Left lobe of liver (tissue), 2 donors: ENCODE measurements at regions not wholly inside any gene's neighbourhood (a gene's known extent, or its start where the extent isn't known, plus 50 kb on each side); places are given as distances from the start of the nearest gene placed in this dataset.
"Not testable (repeated sequence)": the region's sequence is repeated elsewhere in the genome, so short reads cannot be mapped to it uniquely, and the experiment has no call there.

Source experiments
- ATAC-seq: fragments of 200-7000 bp; cut with Tn5 transposase; one replicate; pipeline ENCODE4 v1.9.1; 2020; ENCODE audit warnings: mild to moderate bottlenecking, moderate library complexity
- DNase-seq: peaks from one replicate; pipeline ENCODE4 v3.0.0-alpha.2; 2020; ENCODE audit warnings: low spot score
- donor health status: DM: no; HTN: no; CAD: no; lungs with moderate emphysema.
- donor health status: DM: no; HTN: yes; CAD: no.

GRCh38 chr2:83808878-83809277 is 650.2 kb downstream of the SUCLG1 start:
- ATAC-seq (no peak), DNase-seq (no peak)

- ATAC-seq (no peak), DNase-seq (no peak)
Measured at GRCh38 chr2:83802604-83803003, 656.5 kb downstream of the SUCLG1 start.

DNA sequence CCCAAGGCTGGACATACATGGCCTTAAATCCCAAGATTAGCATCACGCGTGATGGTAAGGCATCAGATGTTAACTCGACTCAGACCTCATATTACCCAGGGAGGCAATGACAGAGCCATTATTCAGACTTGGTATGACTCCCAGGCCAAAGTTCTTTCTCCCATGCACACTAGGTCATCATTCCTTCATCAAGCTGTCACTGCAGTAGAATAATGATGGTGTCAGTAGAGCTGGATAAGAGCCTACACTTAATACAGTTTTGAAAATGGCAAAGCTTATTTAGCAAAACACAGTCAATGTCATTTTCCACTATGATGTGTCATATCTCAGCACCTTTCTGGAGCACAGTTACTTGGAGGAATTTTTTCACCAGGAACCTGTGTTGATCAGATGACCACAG is 663.3 kb downstream of the SUCLG1 start:
- DNase-seq (no peak), ATAC-seq (no peak)

DNA sequence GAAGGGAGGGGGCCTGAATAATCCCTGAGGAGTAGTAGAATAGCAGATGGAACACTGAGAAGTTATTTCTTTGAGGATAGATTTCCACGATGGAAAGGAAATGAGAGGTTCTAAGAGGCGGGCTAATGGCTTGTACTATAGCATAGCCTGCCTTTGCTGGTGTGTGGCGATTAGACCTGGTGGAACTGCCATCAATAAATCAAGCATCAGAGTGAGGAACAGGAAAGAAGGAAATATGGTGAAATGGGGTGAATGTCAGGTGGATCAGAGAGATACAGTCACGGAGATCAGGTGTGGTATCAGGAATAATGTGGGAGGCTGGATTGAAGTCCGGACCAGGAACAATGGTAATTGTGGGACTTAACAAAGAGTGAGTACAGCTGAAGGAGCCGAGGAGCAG is 668.6 kb downstream of the SUCLG1 start:
- ATAC-seq, DNase-seq: not testable (repeated sequence)

DNA sequence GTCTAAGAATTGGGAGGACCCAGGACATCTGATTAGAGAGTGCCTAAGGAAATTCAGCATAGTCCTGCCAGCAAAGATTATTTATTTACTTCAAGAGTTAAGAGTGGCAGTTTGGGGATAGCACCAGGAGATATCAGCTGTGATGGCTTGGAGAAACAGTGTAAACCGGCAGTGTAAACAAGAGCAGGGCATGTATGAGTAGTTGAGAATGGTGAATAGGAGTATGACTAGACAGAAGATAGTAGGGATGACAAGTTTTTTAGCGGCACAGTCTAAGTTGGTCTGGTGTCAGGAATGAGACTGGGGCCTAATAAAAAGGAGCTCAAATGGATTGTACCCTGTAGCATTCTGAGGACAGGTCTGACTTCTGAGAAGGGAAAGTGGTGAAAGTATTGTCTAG is 669.4 kb downstream of the SUCLG1 start:
- not testable (repeated sequence) for ATAC-seq, DNase-seq

GRCh38 chr2:83788938-83789566 is 670.0 kb downstream of the SUCLG1 start:
- not testable (repeated sequence) for ATAC-seq, DNase-seq

GRCh38 chr2:83787189-83787588 is 671.9 kb downstream of the SUCLG1 start:
- no peak for DNase-seq
- ATAC-seq, result no peak

- DNase-seq (no peak), ATAC-seq (no peak)
Measured at GRCh38 chr2:83786140-83786539, 672.9 kb downstream of the SUCLG1 start.

DNA sequence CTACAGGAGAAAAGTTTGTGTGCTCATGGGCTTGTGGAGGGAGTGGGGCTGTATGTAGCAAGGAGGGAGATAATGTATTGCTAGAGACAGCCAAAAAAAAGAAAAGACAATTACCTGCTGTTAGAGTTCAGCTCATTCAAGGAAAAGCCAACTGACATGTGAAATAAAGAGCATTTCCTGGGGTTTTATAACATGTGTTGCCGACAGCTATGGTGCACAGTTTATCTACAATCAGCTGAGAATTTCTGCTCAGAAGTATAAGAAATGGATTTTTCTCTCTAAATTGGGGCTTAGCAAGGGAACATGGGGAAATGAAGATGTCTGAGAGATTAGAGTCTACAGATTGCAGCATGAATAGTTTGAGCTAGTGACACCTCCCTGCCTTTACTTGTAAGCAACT is 674.1 kb downstream of the SUCLG1 start:
- no peak for DNase-seq
- ATAC-seq, result no peak

GRCh38 chr2:83784315-83784714 is 674.8 kb downstream of the SUCLG1 start:
- no peak for ATAC-seq
- DNase-seq, result no peak

DNA sequence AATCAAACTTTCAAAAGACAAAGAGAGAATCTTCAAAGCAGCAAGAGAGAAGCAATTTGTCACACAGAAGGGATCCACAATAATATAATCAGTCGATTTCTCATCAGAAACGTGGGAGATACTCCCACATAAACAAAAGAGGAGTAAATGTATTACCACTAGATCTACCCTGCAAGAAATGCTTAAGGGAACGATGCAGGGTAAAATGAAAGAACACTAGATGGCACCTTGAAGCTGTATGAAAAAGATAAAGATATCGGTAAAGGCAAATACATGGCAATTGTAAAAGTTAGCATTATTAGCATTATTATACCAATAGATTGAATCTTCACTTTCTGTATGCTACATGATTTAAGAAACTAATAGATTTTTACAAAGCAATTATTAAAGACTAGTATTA is 677.0 kb downstream of the SUCLG1 start:
- DNase-seq (no peak), ATAC-seq (no peak)

- ATAC-seq (no peak), DNase-seq (no peak)
Measured at GRCh38 chr2:83764447-83765005, 694.6 kb downstream of the SUCLG1 start.

- DNase-seq, result no peak
- ATAC-seq, result no peak
Measured at GRCh38 chr2:83757329-83757728, 701.8 kb downstream of the SUCLG1 start.

DNA sequence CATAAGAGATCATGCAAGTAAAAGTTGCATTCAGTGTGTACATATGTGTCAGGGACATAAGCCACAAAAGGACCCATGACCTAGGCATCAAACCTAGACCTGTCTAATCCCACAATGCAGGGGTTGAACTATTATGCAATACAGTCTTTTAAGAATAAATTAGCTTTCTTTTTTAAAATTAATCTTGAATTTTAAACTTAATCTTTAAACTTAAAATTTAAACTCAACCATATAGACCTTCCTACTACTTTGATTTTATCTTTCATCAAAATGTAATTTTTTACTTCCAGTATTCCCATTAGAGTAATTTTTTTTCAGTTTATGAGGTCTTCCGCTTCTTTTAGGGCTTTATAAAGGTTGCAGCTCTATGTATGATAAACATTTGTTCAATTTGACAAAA is 702.9 kb downstream of the SUCLG1 start:
- ATAC-seq (no peak), DNase-seq (no peak)

GRCh38 chr2:83747141-83747540 is 711.9 kb downstream of the SUCLG1 start:
- ATAC-seq (no peak), DNase-seq (no peak)

DNA sequence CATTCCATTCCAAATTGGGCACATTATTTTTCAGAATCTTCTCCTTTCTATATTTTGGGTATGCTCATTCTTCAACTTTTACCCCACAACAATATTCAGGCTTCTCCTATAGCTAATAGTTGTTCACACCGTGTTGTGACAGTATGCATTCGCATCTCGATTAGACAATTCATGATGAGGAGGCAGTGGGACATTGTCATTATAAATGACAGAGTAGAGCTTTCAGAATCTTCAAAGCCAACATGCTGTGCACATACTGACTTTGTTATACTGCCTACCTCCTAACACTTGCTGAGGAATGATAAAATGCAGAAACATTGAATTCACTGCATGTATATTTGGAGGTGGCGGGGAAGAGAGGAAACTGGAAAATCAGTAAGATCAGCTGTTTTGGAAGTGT is 714.2 kb downstream of the SUCLG1 start:
- no peak for ATAC-seq
- DNase-seq, result no peak

- DNase-seq (no peak), ATAC-seq (no peak)
Measured at GRCh38 chr2:83742117-83742782, 716.8 kb downstream of the SUCLG1 start.

- DNase-seq, result no peak
- ATAC-seq, result no peak
Measured at GRCh38 chr2:83730223-83730622, 728.9 kb downstream of the SUCLG1 start.

GRCh38 chr2:83725735-83726134 is 733.3 kb downstream of the SUCLG1 start:
- no peak for ATAC-seq

GRCh38 chr2:83705146-83705545 is 753.9 kb downstream of the SUCLG1 start:
- ATAC-seq, result no peak
- DNase-seq, result no peak

More at GRCh38 chr2:83725735-83726134, 733.3 kb downstream of the SUCLG1 start:
- DNase-seq, result no peak

DNA sequence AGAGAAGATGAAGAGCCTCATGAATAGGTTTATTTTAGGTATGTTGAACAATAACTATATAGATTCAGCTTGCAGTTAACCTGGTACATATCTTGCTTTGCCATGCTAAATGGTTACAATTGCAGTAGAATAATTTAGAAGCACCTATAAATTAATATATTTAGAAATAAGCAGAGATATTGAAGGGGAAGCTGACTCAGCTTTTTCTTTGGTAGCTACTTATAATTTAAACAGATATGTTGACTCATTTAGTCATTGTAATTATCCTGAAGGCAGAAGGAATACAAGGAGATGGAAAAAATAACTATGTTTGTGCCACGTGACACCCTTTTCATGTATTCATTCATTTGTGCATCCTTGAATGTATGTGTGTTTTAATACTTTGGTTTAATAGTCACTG is 755.5 kb downstream of the SUCLG1 start:
- no peak for ATAC-seq
- DNase-seq, result no peak

- DNase-seq (no peak), ATAC-seq (no peak)
Measured at GRCh38 chr2:83696838-83697237, 762.2 kb downstream of the SUCLG1 start.

DNA sequence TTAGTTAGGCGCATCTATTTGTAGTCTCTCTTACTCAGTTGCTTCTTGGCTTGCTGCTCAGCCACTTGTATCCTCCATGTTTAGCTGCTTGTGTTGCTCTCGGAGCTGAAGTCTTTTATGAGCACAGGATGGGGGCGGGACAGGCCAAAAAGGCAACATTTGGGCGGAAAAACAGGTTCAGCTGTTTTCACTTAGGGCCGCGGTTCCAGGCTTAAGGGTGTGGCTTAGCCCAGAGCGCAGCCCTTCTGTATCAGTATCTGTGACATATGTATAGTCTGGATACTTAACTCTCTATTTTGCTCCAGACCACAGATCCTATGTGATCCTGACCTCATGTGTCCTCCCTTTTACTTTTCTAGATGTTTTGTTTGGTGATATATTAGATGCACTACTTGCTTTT is 763.5 kb downstream of the SUCLG1 start:
- ATAC-seq (no peak), DNase-seq (no peak)
